SK-N-SH (cell line): ENCODE measurements at regions not wholly inside any gene's neighbourhood (a gene's known extent, or its start where the extent isn't known, plus 50 kb on each side); places are given as distances from the start of the nearest gene placed in this dataset.

Experiments
- CHD2 ChIP-seq: fragments of 150-350 bp; IDR thresholded peaks from 2 replicates; pipeline ENCODE4 v1.6.1; 2018; ENCODE audit warnings: low read length; ENCODE audit not compliant: partially characterized antibody
- ELF1 ChIP-seq: IDR thresholded peaks from 2 replicates; pipeline ENCODE4 v1.4.0; 2012
- FOXJ3 ChIP-seq: sonication (generic); formaldehyde crosslinking; IDR thresholded peaks from 2 replicates; pipeline ENCODE4 v1.5.1; 2020; ENCODE audit warnings: mild to moderate bottlenecking, missing genetic modification reagents
- FOXM1 ChIP-seq: IDR thresholded peaks from 2 replicates; pipeline ENCODE4 v1.4.0; 2012; ENCODE audit warnings: low read depth, mild to moderate bottlenecking
- GATA2 ChIP-seq: sonication (generic); formaldehyde crosslinking; IDR thresholded peaks from 2 replicates; pipeline ENCODE4 v1.5.0; 2020; ENCODE audit warnings: mild to moderate bottlenecking, missing genetic modification reagents
- JUND ChIP-seq: IDR thresholded peaks from 2 replicates; pipeline ENCODE4 v1.4.0; 2012
- MEF2A ChIP-seq: IDR thresholded peaks from 2 replicates; pipeline ENCODE4 v1.4.0; 2012; ENCODE audit warnings: low read depth, borderline replicate concordance
- MXI1 ChIP-seq: IDR thresholded peaks from 2 replicates; pipeline ENCODE4 v1.6.1; 2012; ENCODE audit warnings: mild to moderate bottlenecking, low read depth, low read length, improper control_type of control experiment
- NFIC ChIP-seq: IDR thresholded peaks from 2 replicates; pipeline ENCODE4 v1.4.0; 2012; ENCODE audit warnings: borderline replicate concordance
- NRF1 ChIP-seq: IDR thresholded peaks from 2 replicates; pipeline ENCODE4 v1.6.1; 2012; ENCODE audit warnings: low read depth, mild to moderate bottlenecking, low read length
- POLR2AphosphoS5 ChIP-seq: IDR thresholded peaks from 2 replicates; pipeline ENCODE4 v1.6.1; 2012; ENCODE audit warnings: low read depth, low read length
- RFX5 ChIP-seq: IDR thresholded peaks from 2 replicates; pipeline ENCODE4 v1.6.1; 2012; ENCODE audit warnings: mild to moderate bottlenecking, improper control_type of control experiment, low read length
- RXRA ChIP-seq: IDR thresholded peaks from 2 replicates; pipeline ENCODE4 v1.4.0; 2012; ENCODE audit warnings: low read depth, mild to moderate bottlenecking, borderline replicate concordance
- SIN3A ChIP-seq: IDR thresholded peaks from 2 replicates; pipeline ENCODE4 v1.6.1; 2012; ENCODE audit warnings: low read depth, mild to moderate bottlenecking, low read length, moderate library complexity, borderline replicate concordance
- SMC3 ChIP-seq: IDR thresholded peaks from 2 replicates; pipeline ENCODE4 v1.6.1; 2012; ENCODE audit warnings: low read depth, low read length, improper control_type of control experiment
- TAF1 ChIP-seq: IDR thresholded peaks from 2 replicates; pipeline ENCODE4 v1.6.1; 2012; ENCODE audit warnings: low read depth, mild to moderate bottlenecking, low read length, moderate library complexity, borderline replicate concordance
- TCF12 ChIP-seq: IDR thresholded peaks from 2 replicates; pipeline ENCODE4 v1.4.0; 2012
- TEAD4 ChIP-seq: IDR thresholded peaks from 2 replicates; pipeline ENCODE4 v1.4.0; 2012; ENCODE audit warnings: mild to moderate bottlenecking, borderline replicate concordance; ENCODE audit not compliant: insufficient read depth
- YY1 ChIP-seq: IDR thresholded peaks from 2 replicates; pipeline ENCODE4 v1.4.0; 2012; ENCODE audit warnings: low read depth, mild to moderate bottlenecking
- TF ChIP-seq, protein P1 (sequence below): IDR thresholded peaks from 2 replicates; pipeline ENCODE4 v1.4.0; 2012; ENCODE audit warnings: low read depth, borderline replicate concordance
- TF ChIP-seq, protein P2 (sequence below): fragments of 150-350 bp; IDR thresholded peaks from 2 replicates; pipeline ENCODE4 v1.6.1; 2017; ENCODE audit warnings: antibody characterized with exemption, low read length, low read depth, borderline replicate concordance
- TF ChIP-seq, protein P3 (sequence below): IDR thresholded peaks from 2 replicates; pipeline ENCODE4 v1.4.0; 2012; ENCODE audit warnings: low read depth
- TF ChIP-seq, protein P4 (sequence below): IDR thresholded peaks from 2 replicates; pipeline ENCODE4; 2012
- TF ChIP-seq, protein P5 (sequence below): fragments of 150-350 bp; IDR thresholded peaks from 2 replicates; pipeline ENCODE4 v1.6.1; 2016; ENCODE audit warnings: mild to moderate bottlenecking, low read depth, low read length

DNA sequence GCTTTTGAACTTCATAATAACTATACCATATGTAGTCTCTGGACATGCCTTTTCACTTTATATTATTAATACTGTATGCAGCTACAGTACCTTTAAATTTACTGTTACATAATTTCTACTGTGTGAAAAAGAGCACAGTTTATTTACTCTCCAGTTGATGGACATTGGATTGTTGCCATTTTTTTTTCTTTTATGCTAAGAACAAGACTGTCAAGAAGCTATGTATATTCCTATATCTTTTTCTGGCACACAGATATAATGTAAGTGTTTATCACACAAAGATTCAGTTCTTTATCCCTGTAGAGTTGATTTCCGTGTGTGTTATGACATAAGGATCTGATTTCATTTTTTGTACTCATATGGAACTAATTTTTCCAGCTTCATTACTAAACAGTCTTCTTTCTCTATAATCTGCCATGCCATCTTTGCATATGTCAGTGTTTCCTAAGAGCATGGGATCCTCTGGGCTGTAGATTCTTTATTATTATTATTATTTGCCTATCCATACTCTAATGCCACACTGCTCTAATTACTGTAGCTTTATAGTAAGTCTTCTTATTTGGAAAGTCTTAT, 593.0 kb upstream of the ATP2B1 start (continued):
- TF ChIP-seq, protein P1, sequence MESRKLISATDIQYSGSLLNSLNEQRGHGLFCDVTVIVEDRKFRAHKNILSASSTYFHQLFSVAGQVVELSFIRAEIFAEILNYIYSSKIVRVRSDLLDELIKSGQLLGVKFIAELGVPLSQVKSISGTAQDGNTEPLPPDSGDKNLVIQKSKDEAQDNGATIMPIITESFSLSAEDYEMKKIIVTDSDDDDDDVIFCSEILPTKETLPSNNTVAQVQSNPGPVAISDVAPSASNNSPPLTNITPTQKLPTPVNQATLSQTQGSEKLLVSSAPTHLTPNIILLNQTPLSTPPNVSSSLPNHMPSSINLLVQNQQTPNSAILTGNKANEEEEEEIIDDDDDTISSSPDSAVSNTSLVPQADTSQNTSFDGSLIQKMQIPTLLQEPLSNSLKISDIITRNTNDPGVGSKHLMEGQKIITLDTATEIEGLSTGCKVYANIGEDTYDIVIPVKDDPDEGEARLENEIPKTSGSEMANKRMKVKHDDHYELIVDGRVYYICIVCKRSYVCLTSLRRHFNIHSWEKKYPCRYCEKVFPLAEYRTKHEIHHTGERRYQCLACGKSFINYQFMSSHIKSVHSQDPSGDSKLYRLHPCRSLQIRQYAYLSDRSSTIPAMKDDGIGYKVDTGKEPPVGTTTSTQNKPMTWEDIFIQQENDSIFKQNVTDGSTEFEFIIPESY, result no peak
- no peak for TF ChIP-seq TEAD4
- no peak for TF ChIP-seq JUND
- no peak for TF ChIP-seq RXRA
- no peak for TF ChIP-seq YY1
- TF ChIP-seq, protein P2, sequence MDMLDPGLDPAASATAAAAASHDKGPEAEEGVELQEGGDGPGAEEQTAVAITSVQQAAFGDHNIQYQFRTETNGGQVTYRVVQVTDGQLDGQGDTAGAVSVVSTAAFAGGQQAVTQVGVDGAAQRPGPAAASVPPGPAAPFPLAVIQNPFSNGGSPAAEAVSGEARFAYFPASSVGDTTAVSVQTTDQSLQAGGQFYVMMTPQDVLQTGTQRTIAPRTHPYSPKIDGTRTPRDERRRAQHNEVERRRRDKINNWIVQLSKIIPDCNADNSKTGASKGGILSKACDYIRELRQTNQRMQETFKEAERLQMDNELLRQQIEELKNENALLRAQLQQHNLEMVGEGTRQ, result no peak
- peak; percentile 45 for TF ChIP-seq CHD2
- TF ChIP-seq, protein P3, sequence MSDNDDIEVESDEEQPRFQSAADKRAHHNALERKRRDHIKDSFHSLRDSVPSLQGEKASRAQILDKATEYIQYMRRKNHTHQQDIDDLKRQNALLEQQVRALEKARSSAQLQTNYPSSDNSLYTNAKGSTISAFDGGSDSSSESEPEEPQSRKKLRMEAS, result no peak
- no peak for TF ChIP-seq TAF1
- TF ChIP-seq SMC3, result no peak
- TF ChIP-seq FOXJ3 (CRISPR knock-in tag), result no peak
- no peak for TF ChIP-seq ELF1
- peak; percentile 35; the same call in 1 of the 2 replicates for TF ChIP-seq TCF12
- peak; percentile 52; the same call in 1 of the 2 replicates for TF ChIP-seq GATA2 (CRISPR knock-in tag)
- TF ChIP-seq SIN3A, result no peak
- TF ChIP-seq, protein P4, sequence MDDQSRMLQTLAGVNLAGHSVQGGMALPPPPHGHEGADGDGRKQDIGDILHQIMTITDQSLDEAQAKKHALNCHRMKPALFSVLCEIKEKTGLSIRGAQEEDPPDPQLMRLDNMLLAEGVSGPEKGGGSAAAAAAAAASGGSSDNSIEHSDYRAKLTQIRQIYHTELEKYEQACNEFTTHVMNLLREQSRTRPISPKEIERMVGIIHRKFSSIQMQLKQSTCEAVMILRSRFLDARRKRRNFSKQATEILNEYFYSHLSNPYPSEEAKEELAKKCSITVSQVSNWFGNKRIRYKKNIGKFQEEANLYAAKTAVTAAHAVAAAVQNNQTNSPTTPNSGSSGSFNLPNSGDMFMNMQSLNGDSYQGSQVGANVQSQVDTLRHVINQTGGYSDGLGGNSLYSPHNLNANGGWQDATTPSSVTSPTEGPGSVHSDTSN, result no peak
- no peak for TF ChIP-seq RFX5
- TF ChIP-seq, protein P5, sequence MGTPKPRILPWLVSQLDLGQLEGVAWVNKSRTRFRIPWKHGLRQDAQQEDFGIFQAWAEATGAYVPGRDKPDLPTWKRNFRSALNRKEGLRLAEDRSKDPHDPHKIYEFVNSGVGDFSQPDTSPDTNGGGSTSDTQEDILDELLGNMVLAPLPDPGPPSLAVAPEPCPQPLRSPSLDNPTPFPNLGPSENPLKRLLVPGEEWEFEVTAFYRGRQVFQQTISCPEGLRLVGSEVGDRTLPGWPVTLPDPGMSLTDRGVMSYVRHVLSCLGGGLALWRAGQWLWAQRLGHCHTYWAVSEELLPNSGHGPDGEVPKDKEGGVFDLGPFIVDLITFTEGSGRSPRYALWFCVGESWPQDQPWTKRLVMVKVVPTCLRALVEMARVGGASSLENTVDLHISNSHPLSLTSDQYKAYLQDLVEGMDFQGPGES, result no peak
- TF ChIP-seq NRF1, result no peak
- no peak for TF ChIP-seq MEF2A
- no peak for TF ChIP-seq NFIC
- TF ChIP-seq POLR2AphosphoS5, result no peak
- no peak for TF ChIP-seq FOXM1
- TF ChIP-seq MXI1, result no peak
